T1000 (cell line): ENCODE measurements at regions not wholly inside any gene's neighbourhood (a gene's known extent, or its start where the extent isn't known, plus 50 kb on each side); places are given as distances from the start of the nearest gene placed in this dataset.
"Not testable (repeated sequence)": the region's sequence is repeated elsewhere in the genome, so short reads cannot be mapped to it uniquely, and the experiment has no call there.

Source experiments
- DNase-seq: peaks from one replicate; lab custom pipeline; 2025; ENCODE audit warnings: mixed read lengths; lab: John Stamatoyannopoulos, UW

DNA sequence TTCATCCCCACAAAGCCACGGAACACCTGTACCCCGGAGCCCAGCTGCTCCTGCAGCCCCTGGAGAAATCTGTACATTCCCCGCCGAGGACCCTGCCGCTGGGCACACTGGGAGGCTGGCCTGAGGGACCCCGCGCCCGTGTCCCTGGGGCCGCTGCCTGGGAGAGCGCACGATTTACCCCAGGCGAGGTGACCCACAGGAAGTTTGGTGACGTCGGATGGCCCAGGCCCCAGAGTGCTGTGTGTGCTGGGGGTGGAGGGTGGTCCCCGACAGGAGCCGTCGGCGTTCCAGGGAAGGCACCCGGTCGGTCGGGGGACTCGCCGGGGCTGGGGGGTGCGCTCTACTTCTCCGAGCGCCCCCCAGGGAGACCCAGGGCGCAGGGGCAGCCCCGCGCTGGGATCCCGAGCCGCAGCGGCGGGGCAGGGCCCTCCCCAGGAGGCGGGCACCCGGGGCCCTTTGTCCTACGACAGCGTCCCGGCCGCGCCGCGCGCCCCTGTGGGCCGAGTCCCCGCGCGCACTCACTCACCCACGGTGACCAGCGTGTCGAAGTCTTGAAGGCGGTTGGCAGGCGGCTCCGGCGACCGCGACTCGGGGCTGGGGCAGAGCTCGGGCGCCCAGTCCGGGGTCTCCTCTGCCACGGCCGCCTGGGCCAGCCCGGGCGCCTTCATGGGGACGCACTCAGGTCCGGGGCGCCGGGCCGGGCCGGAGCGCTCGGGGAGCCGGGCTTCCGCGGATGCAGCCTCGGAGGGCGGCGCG, 206.4 kb upstream of the PRKX start:
- not testable (repeated sequence) for DNase-seq

DNA sequence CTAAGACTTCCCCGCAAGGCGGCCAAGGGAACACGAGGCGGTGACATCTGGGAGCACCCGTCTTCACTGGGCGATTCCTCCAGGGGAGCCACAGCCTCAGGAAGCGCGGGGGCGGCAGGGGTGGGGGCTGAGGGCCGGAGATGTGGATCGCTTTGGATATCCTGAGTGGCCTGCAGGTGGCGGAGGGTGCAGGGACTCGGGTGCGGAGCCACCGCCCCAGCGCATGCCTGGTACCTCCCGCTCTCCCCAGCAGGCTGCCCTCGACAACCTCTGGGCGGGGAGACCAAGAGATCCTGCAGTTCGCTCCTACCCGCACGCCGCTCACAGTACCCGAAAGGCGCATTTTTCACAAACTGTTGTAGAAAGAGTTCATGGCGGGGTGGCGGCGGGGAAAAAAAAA, 201.4 kb upstream of the PRKX start:
- DNase-seq: not testable (repeated sequence)

GRCh38 chrX:3914059-3914458, 200.6 kb upstream of the PRKX start:
- not testable (repeated sequence) for DNase-seq

- DNase-seq: not testable (repeated sequence)
These were observed 197.6 kb upstream of the PRKX start for GRCh38 chrX:3911012-3911411.

DNA sequence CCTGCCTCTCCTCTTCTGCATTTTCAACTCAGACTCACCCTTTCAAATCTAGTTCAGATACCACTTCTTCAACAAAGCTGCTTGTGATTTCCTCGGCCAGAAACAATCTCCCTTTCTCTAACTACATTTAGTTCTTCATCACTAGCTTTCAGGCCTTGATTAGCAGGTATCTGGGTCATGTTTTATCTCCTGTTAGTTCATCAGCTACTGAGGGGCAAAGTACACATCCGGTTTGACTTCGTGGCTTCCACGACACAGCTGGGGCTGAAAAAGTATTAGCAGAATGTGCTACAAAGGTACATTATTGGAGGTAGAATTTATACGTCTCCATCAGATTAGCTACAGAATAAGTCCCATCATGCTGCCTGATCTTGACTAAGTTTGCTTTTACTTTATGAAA, 197.2 kb upstream of the PRKX start:
- not testable (repeated sequence) for DNase-seq

GRCh38 chrX:3905522-3906258, 192.2 kb upstream of the PRKX start:
- DNase-seq: not testable (repeated sequence)

- DNase-seq: not testable (repeated sequence)
These were observed 188.8 kb upstream of the PRKX start for GRCh38 chrX:3902222-3902621.

GRCh38 chrX:3896755-3897154, 183.3 kb upstream of the PRKX start:
- not testable (repeated sequence) for DNase-seq

GRCh38 chrX:3882553-3882920, 169.1 kb upstream of the PRKX start:
- DNase-seq: not testable (repeated sequence)

- not testable (repeated sequence) for DNase-seq
These were observed 168.6 kb upstream of the PRKX start for GRCh38 chrX:3881898-3882552.

DNA sequence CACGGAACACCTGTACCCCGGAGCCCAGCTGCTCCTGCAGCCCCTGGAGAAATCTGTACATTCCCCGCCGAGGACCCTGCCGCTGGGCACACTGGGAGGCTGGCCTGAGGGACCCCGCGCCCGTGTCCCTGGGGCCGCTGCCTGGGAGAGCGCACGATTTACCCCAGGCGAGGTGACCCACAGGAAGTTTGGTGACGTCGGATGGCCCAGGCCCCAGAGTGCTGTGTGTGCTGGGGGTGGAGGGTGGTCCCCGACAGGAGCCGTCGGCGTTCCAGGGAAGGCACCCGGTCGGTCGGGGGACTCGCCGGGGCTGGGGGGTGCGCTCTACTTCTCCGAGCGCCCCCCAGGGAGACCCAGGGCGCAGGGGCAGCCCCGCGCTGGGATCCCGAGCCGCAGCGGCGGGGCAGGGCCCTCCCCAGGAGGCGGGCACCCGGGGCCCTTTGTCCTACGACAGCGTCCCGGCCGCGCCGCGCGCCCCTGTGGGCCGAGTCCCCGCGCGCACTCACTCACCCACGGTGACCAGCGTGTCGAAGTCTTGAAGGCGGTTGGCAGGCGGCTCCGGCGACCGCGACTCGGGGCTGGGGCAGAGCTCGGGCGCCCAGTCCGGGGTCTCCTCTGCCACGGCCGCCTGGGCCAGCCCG, 167.9 kb upstream of the PRKX start:
- not testable (repeated sequence) for DNase-seq

- DNase-seq: not testable (repeated sequence)
These were observed 162.9 kb upstream of the PRKX start for GRCh38 chrX:3876393-3876792.

- not testable (repeated sequence) for DNase-seq
These were observed 162.2 kb upstream of the PRKX start for GRCh38 chrX:3875638-3876037.

DNA sequence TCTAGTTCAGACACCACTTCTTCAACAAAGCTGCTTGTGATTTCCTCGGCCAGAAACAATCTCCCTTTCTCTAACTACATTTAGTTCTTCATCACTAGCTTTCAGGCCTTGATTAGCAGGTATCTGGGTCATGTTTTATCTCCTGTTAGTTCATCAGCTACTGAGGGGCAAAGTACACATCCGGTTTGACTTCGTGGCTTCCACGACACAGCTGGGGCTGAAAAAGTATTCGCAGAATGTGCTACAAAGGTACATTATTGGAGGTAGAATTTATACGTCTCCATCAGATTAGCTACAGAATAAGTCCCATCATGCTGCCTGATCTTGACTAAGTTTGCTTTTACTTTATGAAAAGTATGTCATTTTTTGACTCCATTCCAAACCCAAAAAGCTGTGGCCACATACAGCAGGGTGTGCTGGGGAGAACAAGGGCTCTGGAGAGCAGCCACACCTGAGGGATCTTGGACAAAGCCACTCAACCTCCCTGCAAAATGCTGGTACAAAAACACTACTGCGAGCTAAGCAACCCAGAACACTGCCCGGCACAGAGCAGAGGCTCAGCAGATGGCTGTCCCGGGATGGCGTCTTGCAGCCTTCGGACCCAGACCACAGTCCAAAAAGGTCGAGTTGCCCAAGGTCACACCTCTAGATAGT, 158.9 kb upstream of the PRKX start:
- not testable (repeated sequence) for DNase-seq

DNA sequence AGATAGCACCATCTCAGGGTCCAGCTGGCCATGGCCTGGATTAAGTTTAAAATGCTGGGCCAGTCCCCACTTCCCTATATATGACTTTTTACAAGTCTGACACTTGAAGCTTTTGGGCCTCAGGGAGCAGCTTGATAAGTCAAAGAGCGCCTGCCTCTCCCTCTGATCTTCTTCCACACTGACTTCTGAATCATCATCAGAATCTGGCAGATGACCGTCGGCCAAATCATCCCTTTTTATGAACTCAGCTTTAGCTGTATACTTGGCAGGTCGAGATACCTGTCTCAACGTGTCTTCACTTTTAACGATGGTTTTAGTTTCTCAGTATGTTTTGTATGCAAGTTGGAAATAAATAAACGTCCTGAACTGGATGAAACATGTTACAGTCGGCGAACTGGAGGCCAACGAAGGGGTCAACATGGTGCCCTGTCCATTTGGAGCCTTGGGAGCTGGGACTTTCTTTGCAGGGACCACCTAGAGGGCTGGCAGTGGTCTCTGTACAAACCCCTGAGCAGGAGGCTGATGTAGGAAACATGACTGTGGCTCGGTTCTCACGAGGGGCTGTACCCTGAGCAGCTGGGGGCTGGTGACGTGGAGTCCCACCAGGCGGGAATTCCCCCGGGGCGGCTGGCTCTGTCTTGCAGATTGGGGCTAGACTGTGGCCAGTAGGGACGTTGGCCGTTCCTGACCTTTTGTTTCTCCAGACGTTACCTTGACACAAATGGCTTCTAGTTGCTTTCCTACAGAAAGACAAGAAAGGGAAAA, 153.8 kb upstream of the PRKX start:
- not testable (repeated sequence) for DNase-seq

- not testable (repeated sequence) for DNase-seq
These were observed 144.9 kb upstream of the PRKX start for GRCh38 chrX:3858332-3858731.

GRCh38 chrX:3843522-3844145, 130.2 kb upstream of the PRKX start:
- not testable (repeated sequence) for DNase-seq

DNA sequence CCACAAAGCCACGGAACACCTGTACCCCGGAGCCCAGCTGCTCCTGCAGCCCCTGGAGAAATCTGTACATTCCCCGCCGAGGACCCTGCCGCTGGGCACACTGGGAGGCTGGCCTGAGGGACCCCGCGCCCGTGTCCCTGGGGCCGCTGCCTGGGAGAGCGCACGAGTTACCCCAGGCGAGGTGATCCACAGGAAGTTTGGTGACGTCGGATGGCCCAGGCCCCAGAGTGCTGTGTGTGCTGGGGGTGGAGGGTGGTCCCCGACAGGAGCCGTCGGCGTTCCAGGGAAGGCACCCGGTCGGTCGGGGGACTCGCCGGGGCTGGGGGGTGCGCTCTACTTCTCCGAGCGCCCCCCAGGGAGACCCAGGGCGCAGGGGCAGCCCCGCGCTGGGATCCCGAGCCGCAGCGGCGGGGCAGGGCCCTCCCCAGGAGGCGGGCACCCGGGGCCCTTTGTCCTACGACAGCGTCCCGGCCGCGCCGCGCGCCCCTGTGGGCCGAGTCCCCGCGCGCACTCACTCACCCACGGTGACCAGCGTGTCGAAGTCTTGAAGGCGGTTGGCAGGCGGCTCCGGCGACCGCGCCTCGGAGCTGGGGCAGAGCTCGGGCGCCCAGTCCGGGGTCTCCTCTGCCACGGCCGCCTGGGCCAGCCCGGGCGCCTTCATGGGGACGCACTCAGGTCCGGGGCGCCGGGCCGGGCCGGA, 129.5 kb upstream of the PRKX start:
- DNase-seq: not testable (repeated sequence)

DNA sequence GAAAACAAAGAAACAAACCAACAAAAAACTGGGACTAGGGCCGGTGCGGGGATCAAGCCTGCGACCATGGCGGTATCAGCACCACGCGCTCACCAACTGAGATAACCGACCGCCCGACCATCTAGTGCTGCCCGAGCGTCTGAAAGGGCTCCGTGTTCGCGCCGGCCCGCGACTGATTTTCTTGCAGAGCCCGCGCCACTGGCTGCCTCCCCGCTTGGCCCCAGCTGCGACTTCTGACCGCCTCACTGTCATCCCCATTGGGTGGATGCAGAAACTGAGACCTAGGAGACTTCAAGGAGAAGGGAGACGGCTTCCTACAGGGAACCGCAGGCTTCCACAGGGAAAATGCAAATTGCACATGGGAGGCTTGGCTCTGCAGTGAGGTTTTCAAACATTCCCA, 125.3 kb upstream of the PRKX start:
- DNase-seq: not testable (repeated sequence)
